ENCODE measurements at regions not wholly inside any gene's neighbourhood (a gene's known extent, or its start where the extent isn't known, plus 50 kb on each side); places are given as distances from the start of the nearest gene placed in this dataset.

GRCh38 chr4:83993774-83994173, 457.9 kb downstream of the GPAT3 start:
- H3K4me1 ChIP-seq (ENCODE audit: control insufficient read depth, extremely low read depth, insufficient read depth, low read length): no peaks in the 10 kb centered on the region
- H3K9ac ChIP-seq (replicated peaks; ENCODE audit: extremely low read depth, insufficient read depth, low read length): no peak overlapping the region
- no TSS peak for BruUV-seq (replicated peaks)
- FAIRE-seq (no peak), DNase-seq (ENCODE audit: low read depth, low spot score) (no peak)
- no peaks in the 10 kb centered on the region for H4K20me1 ChIP-seq (replicated peaks; ENCODE audit: control insufficient read depth, extremely low read depth, insufficient read depth, low read length)
- intact Hi-C loops (cut with micrococcal nuclease) (no loop called here), dilution Hi-C loops (cut with MboI; ENCODE audit: extremely low pct_ligation_motif_present, low sequenced_read_pairs) (no loop called here)
- no peaks in the 10 kb centered on the region for H3K27me3 ChIP-seq (ENCODE audit: control insufficient read depth in 2 of 2, insufficient read depth in 2 of 2, low read length in 2 of 2)
- no peaks in the 10 kb centered on the region for H3K36me3 ChIP-seq (ENCODE audit: control insufficient read depth in 2 of 2, extremely low read depth in 1 of 2, insufficient read depth in 2 of 2, low read length in 2 of 2)
- H2AFZ ChIP-seq (ENCODE audit: low read depth, low read length): no peak overlapping the region
- no peaks in the 10 kb centered on the region for H3K9me1 ChIP-seq (replicated peaks; ENCODE audit: control insufficient read depth, extremely low read depth, insufficient read depth, low read length)
- H3K9me3 ChIP-seq (replicated peaks; ENCODE audit: control insufficient read depth, insufficient read depth, low read length): no peaks in the 10 kb centered on the region
- H3K4me2 ChIP-seq (ENCODE audit: insufficient read depth, low read length): no peak overlapping the region
- H3K27ac ChIP-seq (ENCODE audit: insufficient read depth, low read depth, low read length): no peak overlapping the region
- no peaks in the 10 kb centered on the region for H3K79me2 ChIP-seq (ENCODE audit: control insufficient read depth, insufficient read depth, low read length)
- H3K4me3 ChIP-seq (replicated peaks in 1 of 3; ENCODE audit: insufficient read depth in 1 of 3, low read depth in 1 of 3, low read length in 3 of 3): no peak overlapping the region
- POLR2A ChIA-PET: no interaction called here
- CTCF ChIA-PET: interaction anchor here (1.2 kb wide), 1 partner anchor 349 kb away, joined by 4 read pairs; no protein-coding TSS in a partner anchor
- TF ChIP-seq POLR2AphosphoS5 (IDR thresholded peaks at IDR 0.05; ENCODE audit: insufficient read depth, low read depth, low read length) (no peak), MAX (IDR thresholded peaks at IDR 0.05; ENCODE audit: insufficient read depth, insufficient read length) (no peak), MYC (IDR thresholded peaks at IDR 0.05; ENCODE audit: low read depth, low read length) (no peak), POLR2A (IDR thresholded peaks at IDR 0.05; ENCODE audit: low read depth, low read length) (no peak), CTCF (IDR thresholded peaks at IDR 0.05; ENCODE audit: extremely low read depth in 1 of 2, insufficient read depth in 1 of 2, low read depth in 1 of 2, low read length in 2 of 2) (no peak), EZH2 (IDR thresholded peaks at IDR 0.05; ENCODE audit: borderline replicate concordance, low read depth, low read length, severe bottlenecking) (no peak), JUN (IDR thresholded peaks at IDR 0.05; ENCODE audit: borderline replicate concordance, insufficient read depth, insufficient read length, low read depth) (no peak), GATA2 (IDR thresholded peaks at IDR 0.05; ENCODE audit: insufficient read depth, insufficient read length, low read depth, low read length) (no peak), FOS (IDR thresholded peaks at IDR 0.05; ENCODE audit: borderline replicate concordance, insufficient read depth, low read length) (no peak)
